WERI-Rb-1 (cell line): ENCODE measurements at regions not wholly inside any gene's neighbourhood (a gene's known extent, or its start where the extent isn't known, plus 50 kb on each side); places are given as distances from the start of the nearest gene placed in this dataset.

Experiments
- DNase-seq: peaks from one replicate; pipeline ENCODE4 v3.0.0-alpha.2; 2020
- H3K27ac ChIP-seq: fragments of 250-450 bp; sonication (Bioruptor Pico); 2 replicates; pipeline ENCODE4 v1.5.1; 2020; ENCODE audit warnings: mild to moderate bottlenecking, moderate library complexity
- H3K27me3 ChIP-seq: fragments of 250-450 bp; sonication (Bioruptor Pico); 2 replicates; pipeline ENCODE4 v1.5.1; 2021; ENCODE audit warnings: mild to moderate bottlenecking, low read depth, moderate library complexity; ENCODE audit not compliant: insufficient read depth, severe bottlenecking
- H3K36me3 ChIP-seq: fragments of 250-450 bp; sonication (Bioruptor Pico); 2 replicates; pipeline ENCODE4 v1.5.1; 2020; ENCODE audit warnings: mild to moderate bottlenecking, moderate library complexity
- H3K4me3 ChIP-seq: 2 replicates; pipeline ENCODE4 v1.5.1; 2011; ENCODE audit warnings: low read depth, mild to moderate bottlenecking, control low read depth, low read length
- H3K9me3 ChIP-seq: fragments of 250-450 bp; sonication (Bioruptor Pico); 2 replicates; pipeline ENCODE4 v1.5.1; 2021; ENCODE audit warnings: mild to moderate bottlenecking, moderate library complexity; ENCODE audit not compliant: severe bottlenecking
- CTCF ChIP-seq: IDR thresholded peaks from 2 replicates; pipeline ENCODE4 v1.5.1; 2011; ENCODE audit warnings: low read depth, mild to moderate bottlenecking, control low read depth, inconsistent platforms, low read length

GRCh38 chr1:14328685-14329084 lies 269.8 kb upstream of the KAZN start:
- DNase-seq, result no peak
- H3K27me3 ChIP-seq, result peaks cover 66% of the 10 kb centered on the region
- H3K36me3 ChIP-seq, result no peaks in the 10 kb centered on the region
- TF ChIP-seq CTCF, result no peak
- H3K27ac ChIP-seq, result no peak overlapping the region
- peaks cover 5% of the 10 kb centered on the region for H3K9me3 ChIP-seq
- no peak overlapping the region for H3K4me3 ChIP-seq

GRCh38 chr1:14332158-14332557 lies 266.3 kb upstream of the KAZN start:
- Histone ChIP-seq H3K36me3 (no peaks in the 10 kb centered on the region), H3K9me3 (peaks cover 2% of the 10 kb centered on the region), H3K4me3 (no peak overlapping the region), H3K27me3 (peaks cover 52% of the 10 kb centered on the region), H3K27ac (no peak overlapping the region)
- TF ChIP-seq CTCF, result no peak
- DNase-seq, result no peak

- Histone ChIP-seq H3K9me3 (peaks cover 2% of the 10 kb centered on the region), H3K36me3 (no peaks in the 10 kb centered on the region), H3K27ac (no peak overlapping the region), H3K4me3 (no peak overlapping the region), H3K27me3 (peaks cover 46% of the 10 kb centered on the region)
- no peak for TF ChIP-seq CTCF
- no peak for DNase-seq
These were observed 263.9 kb upstream of the KAZN start for GRCh38 chr1:14334336-14335176.

- Histone ChIP-seq H3K36me3 (no peaks in the 10 kb centered on the region), H3K9me3 (no peaks in the 10 kb centered on the region), H3K4me3 (no peak overlapping the region), H3K27ac (no peak overlapping the region), H3K27me3 (peaks cover 52% of the 10 kb centered on the region)
- DNase-seq, result no peak
- TF ChIP-seq CTCF, result no peak
These were observed 260.0 kb upstream of the KAZN start for GRCh38 chr1:14338509-14338908.

- DNase-seq, result no peak
- Histone ChIP-seq H3K4me3 (no peak overlapping the region), H3K27me3 (peaks cover 60% of the 10 kb centered on the region), H3K27ac (no peak overlapping the region), H3K36me3 (no peaks in the 10 kb centered on the region), H3K9me3 (no peaks in the 10 kb centered on the region)
- TF ChIP-seq CTCF, result no peak
These were observed 259.2 kb upstream of the KAZN start for GRCh38 chr1:14339288-14339687.
